BLaER1 treated with 17β-estradiol and CSF1 and Interleukin-3, amounts not matched to agents 10 nM and 100 nM (cell line): ENCODE measurements at regions not wholly inside any gene's neighbourhood (a gene's known extent, or its start where the extent isn't known, plus 50 kb on each side); places are given as distances from the start of the nearest gene placed in this dataset.
"Not testable (repeated sequence)": the region's sequence is repeated elsewhere in the genome, so short reads cannot be mapped to it uniquely, and the experiment has no call there.

ENCODE experiments used
- H3K27ac ChIP-seq, 11 experiments: shearing (Covaris generic); formaldehyde crosslinking; 2 replicates each; pipeline ENCODE4 v1.8.1; 2022
- H3K27me3 ChIP-seq, 11 experiments: shearing (Covaris generic); formaldehyde crosslinking; 2 replicates each; pipeline ENCODE4 v1.8.1; 2022
- H3K36me3 ChIP-seq, 11 experiments: shearing (Covaris generic); formaldehyde crosslinking; 2 replicates each; pipeline ENCODE4 v1.8.1; 2022
- H3K4me1 ChIP-seq, 10 experiments: shearing (Covaris generic); formaldehyde crosslinking; 2 replicates each; pipeline ENCODE4 v1.8.1; 2022
- H3K4me2 ChIP-seq, 11 experiments: shearing (Covaris generic); formaldehyde crosslinking; 2 replicates each; pipeline ENCODE4 v1.8.1; 2022
- H3K4me3 ChIP-seq, 10 experiments: shearing (Covaris generic); formaldehyde crosslinking; 2 replicates each; pipeline ENCODE4 v1.8.1; 2022
- H3K9ac ChIP-seq, 11 experiments: shearing (Covaris generic); formaldehyde crosslinking; 2 replicates each; pipeline ENCODE4 v1.8.1; 2022
- H3K9me3 ChIP-seq, 11 experiments: shearing (Covaris generic); formaldehyde crosslinking; replicated peaks in 1 of 11; 2 replicates each; pipeline ENCODE4 v1.8.1; 2022
- H4K20me1 ChIP-seq, 11 experiments: shearing (Covaris generic); formaldehyde crosslinking; 2 replicates each; pipeline ENCODE4 v1.8.1; 2022
- Cebpa-rat ChIP-seq, 11 experiments: shearing (Covaris generic); IDR thresholded peaks; 2 replicates each; pipeline ENCODE4 v1.8.1; 2022

DNA sequence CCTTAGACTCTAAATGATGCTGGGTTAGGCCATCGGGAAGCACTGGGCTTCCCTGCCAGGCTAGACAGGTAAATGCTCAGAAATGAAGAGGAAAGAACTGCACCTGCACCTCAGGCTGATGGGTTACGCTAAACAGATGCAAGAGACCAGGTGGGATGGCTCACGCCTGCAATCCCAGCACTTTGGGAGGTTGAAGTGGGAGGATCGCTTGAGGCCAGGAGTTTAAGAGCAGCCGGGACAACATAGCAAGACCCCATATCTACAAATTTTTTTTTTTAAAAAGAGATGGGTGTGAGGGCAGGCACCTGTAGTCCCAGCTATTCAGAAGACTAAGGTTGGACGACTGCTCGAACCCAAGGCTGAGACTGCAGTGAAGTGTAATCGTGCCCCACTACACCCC lies 634.7 kb downstream of the UQCRFS1 start:
- H3K9me3 ChIP-seq: no peaks in the 10 kb centered on the region
- no peak for TF ChIP-seq Cebpa-rat (IDR thresholded peaks at IDR 0.05)
- H3K27ac ChIP-seq: no peak overlapping the region

DNA sequence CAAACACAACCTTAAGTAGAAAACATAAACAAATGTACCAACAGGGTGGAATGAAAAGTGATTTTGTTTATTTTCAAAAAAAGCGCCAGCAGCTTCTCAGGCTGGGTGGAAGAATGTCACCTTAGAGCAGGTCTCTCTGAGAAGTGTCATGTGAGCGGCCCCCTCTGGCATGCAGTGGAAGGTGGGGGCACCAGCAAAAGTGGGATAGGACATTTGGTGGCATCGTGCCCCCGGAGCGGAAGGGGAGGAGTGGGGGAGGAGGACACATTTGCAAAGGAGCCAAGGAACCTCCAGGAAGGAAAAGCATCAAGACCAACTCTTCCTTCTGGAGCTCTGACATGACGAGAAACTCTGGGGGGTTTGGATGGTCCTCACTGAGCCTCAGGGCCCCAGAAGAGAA lies 635.3 kb downstream of the UQCRFS1 start:
- no peak for TF ChIP-seq Cebpa-rat (IDR thresholded peaks at IDR 0.05)
- H4K20me1 ChIP-seq: no peaks in the 10 kb centered on the region
- no peak overlapping the region for H3K9ac ChIP-seq
- no peak overlapping the region for H3K27ac ChIP-seq
- peak overlapping the region in 4 of 11 experiments; percentile 4 to 48 (median 14); a peak in 3 of 22 replicates for H3K4me2 ChIP-seq
- no peaks in the 10 kb centered on the region for H3K9me3 ChIP-seq
- H3K27me3 ChIP-seq: no peaks in the 10 kb centered on the region
- peaks cover 0 to 11% (median 3%) of the 10 kb centered on the region in 10 experiments; a peak in 7 of 20 replicates for H3K4me1 ChIP-seq
- H3K36me3 ChIP-seq: no peaks in the 10 kb centered on the region
- no peak overlapping the region for H3K4me3 ChIP-seq

More for the DNA sequence above, 634.7 kb downstream of the UQCRFS1 start:
- no peaks in the 10 kb centered on the region for H3K27me3 ChIP-seq
- H4K20me1 ChIP-seq: no peaks in the 10 kb centered on the region
- no peaks in the 10 kb centered on the region for H3K36me3 ChIP-seq
- H3K9ac ChIP-seq: no peak overlapping the region
- no peak overlapping the region for H3K4me3 ChIP-seq
- peaks cover 0 to 11% (median 3%) of the 10 kb centered on the region in 10 experiments; a peak in 7 of 20 replicates for H3K4me1 ChIP-seq
- H3K4me2 ChIP-seq: no peak overlapping the region

DNA sequence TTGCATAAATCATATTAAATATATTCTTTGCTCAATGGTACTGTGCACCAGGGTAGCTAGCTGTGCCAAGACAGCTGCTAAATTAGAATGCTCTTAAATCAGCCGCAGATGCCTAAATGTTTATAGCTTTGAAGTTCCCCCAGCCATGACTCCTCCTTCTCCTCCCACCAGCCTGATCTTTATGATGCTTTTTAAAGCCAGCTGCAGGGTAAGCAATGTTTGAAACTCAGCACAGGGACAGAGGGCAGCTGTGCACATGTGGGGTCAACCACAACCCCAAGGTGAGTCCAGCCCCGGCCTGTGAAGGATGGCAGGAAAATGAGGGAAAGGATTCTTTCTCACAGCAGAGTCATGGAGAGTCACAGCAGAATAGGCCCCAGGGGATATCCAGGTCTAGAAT lies 635.7 kb downstream of the UQCRFS1 start:
- Histone ChIP-seq H3K4me3 (no peak overlapping the region), H3K27me3 (no peaks in the 10 kb centered on the region), H3K9me3 (no peaks in the 10 kb centered on the region), H4K20me1 (no peaks in the 10 kb centered on the region), H3K36me3 (no peaks in the 10 kb centered on the region), H3K4me2 (peak overlapping the region in 5 of 11 experiments; percentile 4 to 48 (median 12); a peak in 4 of 22 replicates), H3K4me1 (peaks cover 0 to 11% (median 3%) of the 10 kb centered on the region in 10 experiments; a peak in 7 of 20 replicates), H3K27ac (no peak overlapping the region), H3K9ac (no peak overlapping the region)
- TF ChIP-seq Cebpa-rat (IDR thresholded peaks at IDR 0.05): no peak

DNA sequence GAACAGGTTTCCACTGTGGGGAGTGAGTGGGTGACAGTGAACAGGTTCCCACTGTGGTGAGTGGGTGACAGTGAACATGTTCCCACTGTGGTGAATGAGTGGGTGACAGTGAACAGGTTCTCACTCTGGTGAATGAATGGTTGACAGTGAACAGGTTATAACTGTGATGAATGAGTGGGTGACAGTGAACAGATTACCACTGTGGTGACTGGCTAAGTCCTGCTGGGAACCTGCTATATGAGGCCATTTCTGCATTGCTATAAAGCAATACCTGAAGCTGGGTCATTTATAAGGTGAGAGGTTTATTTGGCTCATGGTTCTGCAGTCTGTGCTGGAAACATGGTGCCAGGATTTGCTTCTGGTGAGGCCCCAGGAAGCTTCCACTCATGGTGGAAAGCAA lies 637.1 kb downstream of the UQCRFS1 start:
- Histone ChIP-seq H3K4me3 (no peak overlapping the region), H3K4me2 (no peak overlapping the region), H3K27me3 (no peaks in the 10 kb centered on the region), H3K27ac (no peak overlapping the region), H3K36me3 (no peaks in the 10 kb centered on the region), H3K9ac (no peak overlapping the region), H3K9me3 (no peaks in the 10 kb centered on the region), H4K20me1 (no peaks in the 10 kb centered on the region), H3K4me1 (peaks cover 0 to 11% (median 3%) of the 10 kb centered on the region in 10 experiments; a peak in 7 of 20 replicates)
- no peak for TF ChIP-seq Cebpa-rat (IDR thresholded peaks at IDR 0.05)

DNA sequence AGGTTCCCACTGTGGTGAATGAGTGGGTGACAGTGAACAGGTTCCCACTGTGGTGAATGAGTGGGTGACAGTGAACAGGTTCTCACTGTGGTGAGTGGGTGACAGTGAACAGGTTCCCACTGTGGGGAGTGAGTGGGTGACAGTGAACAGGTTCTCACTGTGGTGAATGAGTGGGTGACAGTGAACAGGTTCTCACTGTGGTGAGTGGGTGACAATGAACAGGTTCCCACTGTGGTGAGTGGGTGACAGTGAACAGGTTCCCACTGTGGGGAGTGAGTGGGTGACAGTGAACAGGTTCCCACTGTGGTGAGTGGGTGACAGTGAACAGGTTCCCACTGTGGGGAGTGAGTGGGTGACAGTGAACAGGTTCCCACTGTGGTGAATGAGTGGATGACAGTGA lies 637.6 kb downstream of the UQCRFS1 start:
- not testable (repeated sequence) for H4K20me1 ChIP-seq, H3K36me3 ChIP-seq, H3K4me2 ChIP-seq, H3K27ac ChIP-seq, H3K9ac ChIP-seq, H3K9me3 ChIP-seq, H3K27me3 ChIP-seq, H3K4me3 ChIP-seq
- H3K4me1 ChIP-seq: peaks cover 0 to 11% (median 3%) of the 10 kb centered on the region in 10 experiments; a peak in 7 of 20 replicates

DNA sequence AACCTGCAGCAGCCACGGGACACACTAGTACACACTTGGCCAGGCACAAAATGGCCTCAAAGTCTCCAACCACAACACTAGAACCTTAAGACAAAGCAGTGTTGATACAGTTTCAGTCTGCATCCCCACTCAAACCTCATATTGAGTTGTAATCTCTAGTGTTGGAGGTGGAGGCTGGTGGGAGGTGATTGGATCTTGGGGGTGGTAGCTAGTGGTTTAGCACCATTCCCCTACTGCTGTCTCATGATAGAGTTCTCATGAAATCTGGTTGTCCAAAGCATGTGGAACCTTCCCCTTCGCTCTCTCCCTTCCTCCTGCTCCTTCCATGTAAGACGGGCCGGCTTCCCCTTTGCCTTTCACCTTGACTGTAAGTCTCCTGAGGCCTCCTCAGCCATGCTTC lies 638.7 kb downstream of the UQCRFS1 start:
- Histone ChIP-seq H3K27me3 (no peaks in the 10 kb centered on the region), H3K9ac (no peak overlapping the region), H3K4me2 (no peak overlapping the region), H3K36me3 (no peaks in the 10 kb centered on the region), H4K20me1 (no peaks in the 10 kb centered on the region), H3K4me3 (no peak overlapping the region), H3K9me3 (no peaks in the 10 kb centered on the region), H3K4me1 (peaks cover 0 to 11% (median 3%) of the 10 kb centered on the region in 10 experiments; a peak in 7 of 20 replicates), H3K27ac (no peak overlapping the region)
- TF ChIP-seq Cebpa-rat (IDR thresholded peaks at IDR 0.05): no peak

DNA sequence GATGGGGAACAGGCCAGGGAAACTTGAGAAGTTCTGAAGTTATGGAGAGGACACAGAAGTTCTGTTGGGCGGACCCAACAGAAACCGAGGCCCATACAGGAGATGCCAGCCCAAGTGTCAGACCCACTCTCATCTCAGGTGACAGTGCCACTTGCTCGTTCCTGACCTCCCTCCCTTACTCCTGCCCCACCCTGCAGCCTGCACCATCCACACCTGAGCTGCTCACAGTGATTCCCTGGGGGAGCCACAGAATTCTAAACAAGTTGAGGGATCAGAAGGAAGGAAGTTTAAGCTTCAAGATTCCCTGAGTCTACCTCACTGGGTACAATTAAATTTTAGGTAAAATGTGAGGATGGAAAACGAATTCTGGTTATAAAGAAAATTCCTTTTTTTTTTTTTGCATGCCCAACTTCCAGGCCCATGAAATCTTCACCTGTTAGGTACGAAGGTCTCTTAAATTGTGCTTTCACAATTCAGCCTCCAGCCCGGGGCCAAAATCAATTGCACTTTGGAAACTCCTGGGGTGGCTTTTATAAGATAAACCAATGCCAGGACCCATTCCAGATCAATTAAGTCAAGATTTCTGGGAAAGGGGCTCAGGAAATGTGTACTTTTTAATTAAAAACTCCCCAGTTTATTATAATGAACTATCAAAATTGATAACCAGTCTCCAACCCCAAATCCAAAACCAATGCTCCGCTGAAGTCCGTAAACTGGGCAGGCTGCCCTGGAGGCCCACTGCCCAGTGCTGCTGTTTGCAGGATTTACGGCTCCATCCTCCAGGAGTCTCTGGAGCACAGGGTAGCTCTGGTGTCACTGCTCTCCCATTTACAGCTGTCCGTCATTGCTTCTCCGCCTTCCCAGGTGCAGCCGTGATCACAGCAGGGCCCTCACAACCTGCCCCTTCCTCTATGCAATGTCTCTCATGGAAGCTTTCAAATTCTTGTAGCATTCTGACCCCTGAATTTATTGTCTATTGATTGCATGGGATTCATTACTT lies 643.5 kb downstream of the UQCRFS1 start:
- Histone ChIP-seq H3K36me3 (no peaks in the 10 kb centered on the region), H3K9ac (no peak overlapping the region), H3K27ac (no peak overlapping the region), H4K20me1 (no peaks in the 10 kb centered on the region), H3K4me2 (no peak overlapping the region), H3K4me1 (no peaks in the 10 kb centered on the region), H3K27me3 (no peaks in the 10 kb centered on the region), H3K4me3 (no peak overlapping the region), H3K9me3 (no peaks in the 10 kb centered on the region)
- no peak for TF ChIP-seq Cebpa-rat (IDR thresholded peaks at IDR 0.05)

DNA sequence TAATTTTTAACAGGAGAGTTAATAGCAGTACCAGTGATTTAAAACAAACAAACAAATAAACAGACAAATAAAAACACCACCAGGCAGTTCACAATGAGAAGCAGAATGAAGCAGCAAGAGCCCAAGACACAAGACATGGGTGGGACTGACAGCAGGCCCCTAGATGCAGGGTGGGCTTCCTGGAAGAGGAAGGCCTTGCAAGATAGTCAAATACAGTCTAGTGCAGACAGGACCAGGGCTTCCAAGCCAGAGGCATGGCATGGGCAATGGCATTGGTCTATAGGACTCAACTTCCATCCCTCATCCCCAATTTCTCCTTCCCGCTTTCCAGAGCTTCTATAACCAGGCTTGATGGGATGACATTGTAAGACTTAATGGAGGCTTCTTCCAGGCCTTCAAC lies 645.1 kb downstream of the UQCRFS1 start:
- Histone ChIP-seq H3K27ac (no peak overlapping the region), H3K9ac (no peak overlapping the region), H3K9me3 (peaks cover 0 to 12% (median 0%) of the 10 kb centered on the region in 11 experiments; a peak in 6 of 22 replicates), H4K20me1 (no peaks in the 10 kb centered on the region), H3K4me3 (no peak overlapping the region), H3K27me3 (no peaks in the 10 kb centered on the region), H3K36me3 (no peaks in the 10 kb centered on the region), H3K4me2 (no peak overlapping the region), H3K4me1 (no peaks in the 10 kb centered on the region)
- no peak for TF ChIP-seq Cebpa-rat (IDR thresholded peaks at IDR 0.05)

DNA sequence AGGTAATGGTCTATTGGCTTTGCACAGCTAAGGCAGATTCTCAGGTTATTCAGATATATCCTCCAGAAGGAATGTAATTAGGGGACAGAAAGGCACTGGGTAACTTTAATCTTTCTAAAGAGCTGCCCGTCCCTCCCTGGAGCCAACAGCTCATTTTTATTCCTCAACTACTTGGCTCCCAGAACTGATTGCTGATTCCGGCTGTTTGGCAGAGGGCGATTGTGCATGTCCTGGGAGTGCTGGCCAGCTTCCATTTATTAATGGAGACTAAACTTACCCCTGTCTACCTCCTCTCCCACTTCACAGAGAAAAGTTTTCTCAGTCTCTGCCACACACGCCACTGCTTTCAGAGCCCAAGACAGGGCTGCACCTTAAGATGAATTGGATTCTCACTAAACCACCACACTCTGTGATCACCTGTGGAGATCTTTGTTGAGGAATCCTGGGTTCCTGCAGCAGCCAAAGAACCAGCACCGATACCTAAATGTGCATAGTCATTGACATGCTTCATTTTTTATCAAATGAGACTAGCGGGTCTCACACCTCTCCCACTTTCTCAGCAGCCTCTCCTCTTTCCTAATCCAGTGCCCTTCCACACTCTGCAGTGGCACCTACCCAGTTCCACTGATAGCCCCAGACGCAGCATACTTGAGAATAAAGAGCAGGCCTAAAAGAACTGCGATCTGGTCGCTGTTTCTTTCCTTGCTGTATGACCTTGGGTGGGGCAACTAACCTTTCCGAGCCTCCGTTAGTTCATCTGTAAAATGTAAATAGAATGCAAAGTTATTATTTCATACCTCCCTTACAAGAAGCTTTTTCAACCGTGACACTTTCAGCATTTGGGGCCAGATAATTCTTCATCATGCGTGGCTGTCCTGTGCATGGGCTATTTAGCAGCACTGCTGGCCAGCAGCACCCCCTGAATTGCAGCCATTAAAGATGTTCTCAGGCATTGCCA lies 648.7 kb downstream of the UQCRFS1 start:
- no peak for TF ChIP-seq Cebpa-rat (IDR thresholded peaks at IDR 0.05)
- no peaks in the 10 kb centered on the region for H3K4me1 ChIP-seq
- no peak overlapping the region for H3K9ac ChIP-seq
- no peak overlapping the region for H3K27ac ChIP-seq
- H3K27me3 ChIP-seq: no peaks in the 10 kb centered on the region
- H4K20me1 ChIP-seq: no peaks in the 10 kb centered on the region
- H3K36me3 ChIP-seq: no peaks in the 10 kb centered on the region
- H3K4me2 ChIP-seq: no peak overlapping the region
- peaks cover 0 to 13% (median 0%) of the 10 kb centered on the region in 11 experiments; a peak in 6 of 22 replicates for H3K9me3 ChIP-seq
- H3K4me3 ChIP-seq: no peak overlapping the region
